Activated CD8-positive, alpha-beta T cell treated with anti-CD3 and anti-CD28 coated beads for 36 hours (primary cell): ENCODE measurements at regions not wholly inside any gene's neighbourhood (a gene's known extent, or its start where the extent isn't known, plus 50 kb on each side); places are given as distances from the start of the nearest gene placed in this dataset.

Experiments used
- ATAC-seq: fragments of 200-7000 bp; cut with Tn5 transposase; one replicate; pipeline ENCODE4 v1.10.0; 2021; ENCODE audit warnings: mild to moderate bottlenecking, moderate library complexity
- CTCF ChIA-PET: fragments of 350-600 bp; sonication (Branson Sonifier 250); formaldehyde crosslinking; loops from one replicate; lab custom pipeline; 2021; ENCODE audit warnings: antibody characterized with exemption; lab: Charles Lee
- POLR2A ChIA-PET: fragments of 350-600 bp; sonication (Branson Sonifier 250); formaldehyde crosslinking; loops from one replicate; lab custom pipeline; 2021; ENCODE audit warnings: antibody characterized with exemption; lab: Charles Lee
- DNase-seq: peaks from one replicate; pipeline ENCODE4 v3.0.0-alpha.2; 2020
- H3K27ac Mint-ChIP-seq: one replicate; pipeline ENCODE4 v1.8.0; 2021; ENCODE audit warnings: mild to moderate bottlenecking, mixed read lengths
- H3K27me3 Mint-ChIP-seq: one replicate; pipeline ENCODE4 v1.8.0; 2021; ENCODE audit warnings: mixed read lengths
- H3K36me3 Mint-ChIP-seq: one replicate; pipeline ENCODE4 v1.8.0; 2021; ENCODE audit warnings: low read depth, mixed read lengths
- H3K4me1 Mint-ChIP-seq: one replicate; pipeline ENCODE4 v1.8.0; 2021; ENCODE audit warnings: low read depth, mixed read lengths
- H3K4me3 Mint-ChIP-seq: one replicate; pipeline ENCODE4 v1.8.0; 2021; ENCODE audit warnings: mild to moderate bottlenecking, moderate library complexity, mixed read lengths
- H3K9me3 Mint-ChIP-seq: one replicate; pipeline ENCODE4 v1.8.0; 2021; ENCODE audit warnings: mixed read lengths
- CTCF ChIP-seq: fragments of 200-600 bp; IDR thresholded peaks from one replicate; pipeline ENCODE4 v1.8.0; 2022; ENCODE audit warnings: antibody characterized with exemption, mild to moderate bottlenecking
- intact Hi-C: fragments of 100-400 bp; cut with micrococcal nuclease; formaldehyde crosslinking; loops from one replicate; pipeline ENCODE4 v1.10.0; 2022

GRCh38 chrX:16526003-16526402 lies 124.0 kb upstream of the S100G start:
- ATAC-seq, result no peak
- H3K4me3 Mint-ChIP-seq, result no peak overlapping the region
- H3K27me3 Mint-ChIP-seq, result no peaks in the 10 kb centered on the region
- intact Hi-C loops, result loop anchor here (10.0 kb wide), 1 partner anchor 51 kb away; no protein-coding TSS in a partner anchor
- CTCF ChIA-PET, result no interaction called here
- H3K36me3 Mint-ChIP-seq, result peaks cover 12% of the 10 kb centered on the region
- peaks cover 9% of the 10 kb centered on the region for H3K9me3 Mint-ChIP-seq
- no peak overlapping the region for H3K27ac Mint-ChIP-seq
- no peak for DNase-seq
- H3K4me1 Mint-ChIP-seq, result peaks cover 37% of the 10 kb centered on the region
- POLR2A ChIA-PET, result no interaction called here
- TF ChIP-seq CTCF, result no peak

- CTCF ChIA-PET, result interaction anchor here (1.4 kb wide), 1 partner anchor 84 kb away, joined by 3 read pairs; no protein-coding TSS in a partner anchor
- peak overlapping the region; percentile 44 for H3K4me3 Mint-ChIP-seq
Observed at GRCh38 chrX:16528620-16529019, 121.3 kb upstream of the S100G start.

More at GRCh38 chrX:16528620-16529019, 121.3 kb upstream of the S100G start:
- no peak for TF ChIP-seq CTCF
- ATAC-seq, result peak; percentile 87
- intact Hi-C loops, result loop anchor here (10.0 kb wide), 1 partner anchor 54 kb away; no protein-coding TSS in a partner anchor
- H3K27me3 Mint-ChIP-seq, result no peaks in the 10 kb centered on the region
- H3K9me3 Mint-ChIP-seq, result peaks cover 9% of the 10 kb centered on the region
- H3K27ac Mint-ChIP-seq, result peak overlapping the region; percentile 92
- peaks cover 12% of the 10 kb centered on the region for H3K36me3 Mint-ChIP-seq
- peaks cover 37% of the 10 kb centered on the region for H3K4me1 Mint-ChIP-seq
- POLR2A ChIA-PET, result no interaction called here
- DNase-seq, result peak; percentile 69
